Keratinocyte (primary cell): ENCODE measurements at regions not wholly inside any gene's neighbourhood (a gene's known extent, or its start where the extent isn't known, plus 50 kb on each side); places are given as distances from the start of the nearest gene placed in this dataset.

ENCODE experiments used
- DNase-seq: peaks from one replicate; pipeline ENCODE4 v3.0.0-alpha.2; 2011; ENCODE audit warnings: low read depth, missing footprints, low spot score
- FAIRE-seq: peaks from 2 replicates; lab custom pipeline; 2011; peaks lifted over from hg19 to GRCh38; lab: Jason Lieb, UNC
- H2AFZ ChIP-seq: 2 replicates; pipeline ENCODE4 v1.6.0; 2012; ENCODE audit warnings: low read length, control low read depth, inconsistent platforms; ENCODE audit not compliant: control insufficient read depth
- H3K27ac ChIP-seq: 2 replicates; pipeline ENCODE4 v1.5.1; 2011; ENCODE audit warnings: low read length; ENCODE audit not compliant: control insufficient read depth, insufficient read depth
- H3K27me3 ChIP-seq: 3 replicates; pipeline ENCODE4 v1.6.0; 2011; ENCODE audit warnings: low read length; ENCODE audit not compliant: control insufficient read depth, insufficient read depth; ENCODE audit errors: extremely low read depth
- H3K36me3 ChIP-seq, 2 experiments: 2 replicates in 1 of 2; 3 replicates in 1 of 2; pipeline ENCODE4 v1.5.1; 2011; ENCODE audit warnings: low read length in 2 of 2, mild to moderate bottlenecking in 1 of 2; ENCODE audit not compliant: control insufficient read depth in 2 of 2, insufficient read depth in 2 of 2; ENCODE audit errors: extremely low read depth in 1 of 2
- H3K4me1 ChIP-seq: 3 replicates; pipeline ENCODE4 v1.5.1; 2011; ENCODE audit warnings: low read length; ENCODE audit not compliant: control insufficient read depth, insufficient read depth; ENCODE audit errors: extremely low read depth
- H3K4me2 ChIP-seq: 3 replicates; pipeline ENCODE4 v1.6.0; 2011; ENCODE audit warnings: low read depth, low read length; ENCODE audit not compliant: control insufficient read depth, insufficient read depth; ENCODE audit errors: extremely low read depth
- H3K4me3 ChIP-seq, 3 experiments: fragments of 200-600 bp in 1 of 3; sonication (generic) in 1 of 3; 2 replicates in 2 of 3; 3 replicates in 1 of 3; pipeline ENCODE4 v1.5.1; 2011 to 2016; ENCODE audit warnings: low read length in 3 of 3, mild to moderate bottlenecking in 3 of 3, control low read depth in 2 of 3, inconsistent platforms in 1 of 3, low read depth in 1 of 3, mixed read lengths in 1 of 3, mixed run types in 1 of 3, moderate library complexity in 1 of 3; ENCODE audit not compliant: control insufficient read depth in 2 of 3, insufficient read depth in 2 of 3; ENCODE audit errors: extremely low read depth in 1 of 3
- H3K79me2 ChIP-seq: 2 replicates; pipeline ENCODE4 v1.6.0; 2012; ENCODE audit warnings: low read length; ENCODE audit not compliant: control insufficient read depth, insufficient read depth
- H3K9ac ChIP-seq: 3 replicates; pipeline ENCODE4 v1.6.0; 2011; ENCODE audit warnings: low read length; ENCODE audit not compliant: control insufficient read depth, insufficient read depth; ENCODE audit errors: extremely low read depth
- H3K9me1 ChIP-seq: 3 replicates; pipeline ENCODE4 v1.6.0; 2011; ENCODE audit warnings: low read length; ENCODE audit not compliant: control insufficient read depth, insufficient read depth; ENCODE audit errors: extremely low read depth
- H3K9me3 ChIP-seq: 2 replicates; pipeline ENCODE4 v1.5.1; 2012; ENCODE audit warnings: low read depth, low read length; ENCODE audit not compliant: control insufficient read depth
- H4K20me1 ChIP-seq: 3 replicates; pipeline ENCODE4 v1.6.0; 2011; ENCODE audit warnings: low read length; ENCODE audit not compliant: control insufficient read depth, insufficient read depth; ENCODE audit errors: extremely low read depth
- EZH2 ChIP-seq: IDR thresholded peaks from one replicate; pipeline ENCODE4 v1.6.1; 2012; ENCODE audit warnings: inconsistent platforms, mild to moderate bottlenecking, low read length, moderate library complexity
- dilution Hi-C: fragments of 300-500 bp; cut with MboI; formaldehyde crosslinking; loops from one replicate; pipeline ENCODE4 v1.7.0; 2020; ENCODE audit warnings: low sequenced_read_pairs; ENCODE audit not compliant: extremely low pct_ligation_motif_present
- TF ChIP-seq, protein P1 (sequence below), 3 experiments: IDR thresholded peaks in 1 of 3; conservative IDR thresholded peaks in 1 of 3; optimal IDR thresholded peaks in 1 of 3; 2 replicates in 2 of 3; 3 replicates in 1 of 3; pipeline versions ENCODE3 to v1.5.1; 2011; ENCODE audit warnings: low read length in 3 of 3, mild to moderate bottlenecking in 3 of 3, moderate library complexity in 2 of 3, control low read depth in 1 of 3, inconsistent platforms in 1 of 3; ENCODE audit not compliant: insufficient read depth in 2 of 3; ENCODE audit errors: extremely low read depth in 1 of 3

DNA sequence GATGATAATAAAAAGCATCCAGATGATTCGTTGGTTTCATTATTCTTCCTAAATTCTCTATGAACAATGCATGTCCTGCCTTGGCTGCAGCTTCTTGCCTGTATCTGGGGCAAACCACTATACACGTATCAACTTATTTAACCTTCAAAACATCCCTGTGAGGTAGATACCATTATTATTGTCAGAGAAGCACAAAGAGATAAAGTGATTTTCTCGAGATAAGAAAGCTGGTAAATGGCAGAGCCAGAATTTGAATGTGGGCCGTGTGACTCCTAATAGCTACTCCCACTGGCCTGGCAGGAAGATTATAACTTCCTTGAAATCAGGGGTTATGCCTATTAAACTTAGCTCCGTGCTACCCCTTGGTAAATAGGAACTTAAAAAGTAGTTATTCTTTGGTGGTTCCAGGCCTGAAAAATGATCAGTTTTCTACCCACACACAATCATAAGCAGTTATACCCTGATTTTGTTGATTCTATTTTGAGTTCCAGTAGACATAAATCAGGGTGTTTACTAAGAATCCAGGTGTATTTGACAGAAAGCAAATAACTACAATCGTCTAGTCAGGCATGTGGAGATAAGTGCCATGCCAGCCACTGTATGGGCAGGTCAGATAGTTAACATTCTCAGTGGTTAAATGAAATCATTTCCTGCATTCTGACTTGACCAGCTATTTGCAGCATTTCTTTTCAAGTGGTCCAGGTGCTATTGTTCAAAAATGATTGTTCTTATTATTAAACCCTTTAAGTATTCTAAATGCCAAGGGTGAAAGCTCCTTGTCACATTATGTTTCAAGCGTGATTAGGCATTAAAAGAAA, 99.2 kb upstream of the LRRN1 start:
- H3K9me3 ChIP-seq = no peaks in the 10 kb centered on the region
- dilution Hi-C loops = no loop called here
- H3K9ac ChIP-seq = no peak overlapping the region
- no peak overlapping the region for H3K4me3 ChIP-seq
- FAIRE-seq (peak; percentile 43), DNase-seq (peak; percentile 7)
- H4K20me1 ChIP-seq = no peaks in the 10 kb centered on the region
- H3K27me3 ChIP-seq = no peaks in the 10 kb centered on the region
- no peaks in the 10 kb centered on the region for H3K4me1 ChIP-seq
- no peaks in the 10 kb centered on the region for H3K79me2 ChIP-seq
- H3K27ac ChIP-seq = no peak overlapping the region
- H2AFZ ChIP-seq = peak overlapping the region; percentile 36
- TF ChIP-seq, protein P1, sequence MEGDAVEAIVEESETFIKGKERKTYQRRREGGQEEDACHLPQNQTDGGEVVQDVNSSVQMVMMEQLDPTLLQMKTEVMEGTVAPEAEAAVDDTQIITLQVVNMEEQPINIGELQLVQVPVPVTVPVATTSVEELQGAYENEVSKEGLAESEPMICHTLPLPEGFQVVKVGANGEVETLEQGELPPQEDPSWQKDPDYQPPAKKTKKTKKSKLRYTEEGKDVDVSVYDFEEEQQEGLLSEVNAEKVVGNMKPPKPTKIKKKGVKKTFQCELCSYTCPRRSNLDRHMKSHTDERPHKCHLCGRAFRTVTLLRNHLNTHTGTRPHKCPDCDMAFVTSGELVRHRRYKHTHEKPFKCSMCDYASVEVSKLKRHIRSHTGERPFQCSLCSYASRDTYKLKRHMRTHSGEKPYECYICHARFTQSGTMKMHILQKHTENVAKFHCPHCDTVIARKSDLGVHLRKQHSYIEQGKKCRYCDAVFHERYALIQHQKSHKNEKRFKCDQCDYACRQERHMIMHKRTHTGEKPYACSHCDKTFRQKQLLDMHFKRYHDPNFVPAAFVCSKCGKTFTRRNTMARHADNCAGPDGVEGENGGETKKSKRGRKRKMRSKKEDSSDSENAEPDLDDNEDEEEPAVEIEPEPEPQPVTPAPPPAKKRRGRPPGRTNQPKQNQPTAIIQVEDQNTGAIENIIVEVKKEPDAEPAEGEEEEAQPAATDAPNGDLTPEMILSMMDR (optimal IDR thresholded peaks at IDR 0.05 in 1 of 3, IDR thresholded peaks at IDR 0.05 in 1 of 3, conservative IDR thresholded peaks at IDR 0.05 in 1 of 3; ENCODE audit: extremely low read depth in 1 of 3, insufficient read depth in 2 of 3, low read length in 3 of 3) = no peak
- no peak for TF ChIP-seq EZH2
- no peak overlapping the region for H3K4me2 ChIP-seq
- no peaks in the 10 kb centered on the region for H3K9me1 ChIP-seq
- H3K36me3 ChIP-seq = no peaks in the 10 kb centered on the region

DNA sequence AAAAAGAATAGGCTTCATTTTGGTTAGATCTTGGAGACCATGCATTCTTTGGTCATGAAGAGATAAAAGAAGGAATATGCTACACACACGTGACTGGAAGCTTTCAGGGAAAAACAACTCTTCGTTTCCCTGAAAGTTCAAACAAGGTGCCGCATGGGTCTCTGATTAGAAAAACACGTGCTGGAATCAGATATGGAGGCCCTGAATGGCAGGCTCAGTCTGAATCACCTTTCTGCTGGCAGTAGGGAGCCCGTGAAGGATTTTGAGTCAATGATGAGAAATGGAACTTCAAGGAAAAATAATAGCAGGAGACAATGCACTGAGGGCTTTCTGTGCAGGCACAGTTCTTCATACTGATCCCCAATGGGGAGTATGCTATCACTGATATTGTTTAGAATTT, 99.8 kb upstream of the LRRN1 start:
- Histone ChIP-seq H3K4me1 (no peaks in the 10 kb centered on the region), H3K4me3 (no peak overlapping the region), H3K9me3 (no peaks in the 10 kb centered on the region), H3K9me1 (no peaks in the 10 kb centered on the region), H3K27ac (no peak overlapping the region), H2AFZ (no peak overlapping the region), H3K9ac (no peak overlapping the region), H3K79me2 (no peaks in the 10 kb centered on the region), H3K27me3 (no peaks in the 10 kb centered on the region), H4K20me1 (no peaks in the 10 kb centered on the region), H3K36me3 (no peaks in the 10 kb centered on the region), H3K4me2 (no peak overlapping the region)
- TF ChIP-seq EZH2 = no peak
- TF ChIP-seq, protein P1 (optimal IDR thresholded peaks at IDR 0.05 in 1 of 3, IDR thresholded peaks at IDR 0.05 in 1 of 3, conservative IDR thresholded peaks at IDR 0.05 in 1 of 3; ENCODE audit: extremely low read depth in 1 of 3, insufficient read depth in 2 of 3, low read length in 3 of 3) = no peak
- dilution Hi-C loops = no loop called here
- DNase-seq = no peak
- no peak for FAIRE-seq
